HG03432 (cell line): ENCODE measurements at regions not wholly inside any gene's neighbourhood (a gene's known extent, or its start where the extent isn't known, plus 50 kb on each side); places are given as distances from the start of the nearest gene placed in this dataset.
"Not testable (repeated sequence)": the region's sequence is repeated elsewhere in the genome, so short reads cannot be mapped to it uniquely, and the experiment has no call there.

Source experiments
- ATAC-seq: cut with Tn5 transposase; IDR thresholded peaks from one replicate; pipeline ENCODE4 v1.9.1; 2021; ENCODE audit warnings: mild to moderate bottlenecking, moderate library complexity; ENCODE audit not compliant: unreplicated experiment

DNA sequence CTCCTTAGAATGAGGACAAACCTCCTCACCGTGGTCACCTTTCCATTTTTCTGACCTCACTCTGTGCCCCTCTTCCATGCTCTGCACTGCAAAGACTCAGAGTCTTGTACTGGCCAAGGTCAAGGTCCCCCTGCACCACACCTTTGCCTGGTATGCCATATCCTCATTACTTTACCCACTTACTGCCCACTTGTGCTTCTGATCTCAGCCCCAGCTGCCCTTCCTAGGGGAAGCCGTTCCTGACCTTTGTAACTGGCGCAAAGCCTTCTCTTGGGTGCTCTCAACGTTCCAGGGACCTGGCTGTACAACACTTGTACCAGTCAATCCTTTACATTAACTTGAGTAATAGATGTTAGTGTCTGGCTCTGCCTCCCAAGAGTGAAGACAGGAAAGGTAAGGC, 256.0 kb downstream of the SV2B start:
- no peak for ATAC-seq

DNA sequence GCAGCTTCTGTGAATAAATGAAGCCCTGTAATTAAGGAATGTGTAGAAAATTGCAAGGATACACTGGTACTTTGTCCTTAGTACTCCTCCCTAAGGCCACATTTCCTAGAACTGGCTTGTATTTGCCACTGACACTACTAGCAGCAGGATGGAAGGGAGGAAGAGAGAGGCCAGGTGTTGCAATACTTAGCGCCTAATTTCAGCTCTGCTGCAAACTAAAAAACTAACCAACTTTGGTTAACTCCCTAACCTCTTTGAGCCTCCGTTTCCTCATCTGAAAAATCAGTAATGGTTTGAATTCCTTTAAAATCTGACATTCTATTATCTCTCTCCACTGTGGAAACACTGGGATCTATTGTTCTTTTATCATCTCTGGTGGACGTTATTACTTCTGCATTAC, 257.0 kb downstream of the SV2B start:
- ATAC-seq: no peak

DNA sequence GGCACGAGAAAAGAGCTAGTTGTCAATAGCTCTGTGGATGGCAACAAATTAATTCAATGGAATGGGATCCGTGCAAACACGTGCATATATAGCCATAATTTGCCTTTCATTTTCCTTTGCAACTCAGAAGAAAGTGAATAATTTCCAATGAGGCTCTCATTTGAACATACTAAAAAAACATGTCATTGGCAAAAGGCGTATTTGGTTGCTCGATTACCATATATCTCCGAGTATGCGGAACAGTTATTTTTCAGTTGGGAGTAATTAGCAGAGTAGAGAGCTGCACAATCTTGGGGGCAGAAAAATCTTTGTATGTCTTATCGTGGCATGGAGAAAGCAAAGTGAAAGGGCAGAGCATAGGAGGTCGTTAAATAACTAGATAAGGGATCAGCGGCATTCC, 257.4 kb downstream of the SV2B start:
- no peak for ATAC-seq

DNA sequence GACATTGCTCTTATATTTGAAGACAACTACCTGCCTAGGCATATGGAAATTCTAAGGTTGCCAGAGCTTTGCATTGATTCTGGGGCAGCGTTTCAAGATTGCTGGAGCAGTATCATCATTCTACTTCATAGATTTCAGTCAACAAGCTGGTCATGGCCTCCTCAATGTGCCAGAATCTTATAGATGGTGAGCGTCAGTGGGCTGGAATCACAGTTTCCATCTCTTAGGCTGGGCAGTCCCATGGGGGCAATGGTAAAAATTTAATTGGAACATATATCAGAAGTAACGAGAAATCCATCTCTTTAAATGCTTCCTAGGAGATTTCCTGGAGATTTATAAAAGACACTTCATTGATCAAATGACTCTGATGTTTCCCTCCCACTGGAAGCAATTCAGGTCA, 258.3 kb downstream of the SV2B start:
- no peak for ATAC-seq

DNA sequence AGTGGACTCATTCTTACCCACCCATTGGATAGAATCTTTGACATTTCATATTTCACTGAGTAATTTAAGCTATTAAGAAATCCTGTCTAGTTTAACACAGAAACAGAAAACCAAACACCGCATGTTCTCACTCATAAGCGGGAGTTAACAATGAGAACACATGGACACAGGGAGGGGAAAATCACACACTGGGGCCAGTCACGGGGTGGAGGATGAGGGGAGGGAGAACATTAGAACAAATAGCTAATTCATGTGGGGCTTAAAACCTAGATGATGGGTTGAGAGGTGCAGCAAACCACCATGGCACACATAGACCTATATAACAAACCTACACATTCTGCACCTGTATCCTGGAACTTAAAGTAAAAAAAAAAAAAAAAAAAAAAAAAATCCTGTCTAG, 261.6 kb downstream of the SV2B start:
- ATAC-seq: not testable (repeated sequence)

DNA sequence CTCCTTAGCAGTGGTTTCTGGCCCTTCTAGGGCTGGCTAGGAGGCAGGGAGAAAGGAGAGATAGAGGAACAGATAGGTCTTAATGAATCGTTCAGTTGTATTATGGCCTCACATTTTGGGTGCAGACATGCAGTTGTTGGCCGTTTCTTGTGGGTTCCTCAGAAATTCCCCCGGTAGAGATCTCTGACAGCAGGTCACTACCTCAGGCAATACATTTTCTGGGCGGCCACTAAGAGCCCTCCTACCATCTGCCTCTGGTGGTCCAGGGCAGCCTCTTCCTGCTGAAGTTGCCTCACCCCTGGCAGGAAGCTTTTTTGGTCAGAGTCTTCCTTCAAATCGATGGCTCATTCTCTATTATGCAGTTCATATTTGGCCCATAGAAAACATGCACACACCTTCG, 266.1 kb downstream of the SV2B start:
- ATAC-seq: no peak

DNA sequence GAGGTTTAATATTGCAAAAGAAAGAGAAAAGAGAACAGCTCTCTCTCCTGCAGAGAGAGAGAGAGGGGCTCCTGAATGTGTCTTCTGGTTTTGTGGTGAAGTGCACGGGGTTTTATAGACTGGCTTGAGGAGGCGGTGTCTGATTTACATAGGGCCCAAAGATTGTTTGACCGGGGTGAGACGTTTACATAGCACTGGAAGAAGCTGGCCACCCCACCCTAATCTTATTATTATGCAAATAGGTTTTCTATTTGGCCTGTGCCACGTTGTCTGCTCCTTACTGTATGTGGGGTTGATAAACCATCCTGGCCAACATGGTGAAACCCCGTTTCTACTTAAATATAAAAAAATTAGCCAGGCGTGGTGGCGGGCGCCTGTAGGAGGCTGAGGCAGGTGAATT, 268.6 kb downstream of the SV2B start:
- ATAC-seq: no peak

DNA sequence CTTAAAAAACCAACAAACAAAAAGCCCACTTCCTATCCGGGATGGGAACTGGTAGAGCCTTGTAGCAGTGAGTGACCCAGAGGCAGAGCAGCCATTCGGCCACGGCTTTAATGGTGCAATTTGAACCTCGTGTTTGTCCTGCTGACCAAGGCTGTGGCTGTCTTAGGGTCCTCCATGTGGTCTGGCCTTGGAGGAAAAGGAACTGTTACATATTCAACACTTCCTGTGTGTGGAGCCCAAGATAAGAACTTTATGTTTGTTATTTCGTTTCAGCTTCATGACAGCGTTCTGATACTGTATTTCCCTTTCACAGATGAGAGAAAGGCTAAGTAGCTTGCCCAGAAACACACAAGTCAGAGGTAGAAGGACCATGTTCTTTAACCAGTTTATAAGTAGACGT, 269.8 kb downstream of the SV2B start:
- ATAC-seq: no peak

DNA sequence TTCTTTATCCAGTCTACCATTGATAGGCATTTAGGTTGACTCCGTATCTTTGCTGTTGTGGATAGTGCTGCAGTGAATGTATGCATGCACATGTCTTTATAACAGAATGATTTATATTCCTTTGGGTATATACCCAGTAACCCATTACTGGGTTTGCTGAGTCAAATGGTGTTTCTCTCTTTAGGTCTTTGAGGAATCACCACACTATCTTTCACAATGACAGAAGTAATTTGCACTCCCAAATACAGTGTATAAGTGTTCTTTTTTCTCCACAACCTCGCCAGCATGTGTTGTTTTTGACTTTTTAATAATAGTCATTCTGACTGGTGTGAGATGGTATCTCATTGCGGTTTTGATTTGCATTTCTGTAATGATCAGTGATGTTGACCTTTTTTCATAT, 271.3 kb downstream of the SV2B start:
- ATAC-seq: not testable (repeated sequence)

DNA sequence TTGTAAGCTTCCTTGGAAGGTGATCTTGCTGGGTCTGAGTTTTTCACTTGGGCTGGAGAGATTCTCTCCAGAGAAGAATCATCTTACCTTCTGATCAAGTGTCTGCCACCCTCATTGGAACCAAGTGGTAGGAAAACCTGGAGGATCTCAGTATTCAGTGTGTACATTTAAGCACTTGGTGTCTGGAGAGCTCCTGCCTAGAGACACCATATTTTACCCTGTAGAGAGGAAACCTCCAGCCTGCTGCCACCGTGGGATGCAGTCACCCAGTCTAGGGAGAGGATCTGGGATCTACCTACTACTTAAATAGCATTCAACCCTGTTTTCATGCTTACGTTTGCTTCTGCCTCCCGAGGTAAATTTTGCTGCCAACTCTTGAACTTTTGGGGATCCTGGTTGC, 274.3 kb downstream of the SV2B start:
- ATAC-seq: no peak

DNA sequence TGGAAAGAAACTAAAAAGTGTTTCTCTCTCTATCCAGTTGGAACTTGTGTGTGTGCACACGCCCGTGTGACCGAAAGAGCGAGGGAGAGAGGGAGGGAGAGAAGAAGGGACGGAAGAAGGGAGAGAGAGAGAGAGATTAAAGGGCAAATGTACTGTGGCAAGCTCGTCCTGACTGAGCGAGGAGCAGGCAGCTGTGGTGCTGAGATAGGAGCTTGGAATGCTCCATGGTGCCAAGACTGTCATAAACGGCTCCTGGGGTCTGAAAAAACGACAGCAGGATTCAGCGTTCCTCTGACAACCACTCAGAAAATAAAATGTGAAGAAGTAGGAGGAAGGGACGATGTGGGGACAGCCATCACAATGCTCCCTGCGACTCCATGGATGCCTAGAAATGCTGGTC, 276.0 kb downstream of the SV2B start:
- ATAC-seq: no peak

DNA sequence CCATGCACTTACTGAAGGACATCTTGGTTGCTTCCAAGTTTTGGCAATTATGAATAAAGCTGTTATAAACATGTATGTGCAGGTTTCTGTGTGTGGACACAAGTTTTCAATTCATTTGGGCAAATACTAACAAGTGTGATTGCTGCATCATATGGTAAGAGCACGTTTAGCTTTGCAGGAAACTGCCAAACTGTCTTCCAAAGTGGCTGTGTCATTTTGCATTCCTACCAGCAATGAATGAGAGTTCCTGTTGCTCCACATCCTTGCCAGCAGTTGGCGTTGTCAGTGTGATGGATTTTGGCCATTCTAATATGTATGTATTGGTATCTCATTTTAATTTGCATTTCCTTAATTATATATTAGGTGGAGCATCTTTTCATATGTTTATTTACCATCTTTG, 280.1 kb downstream of the SV2B start:
- no peak for ATAC-seq

DNA sequence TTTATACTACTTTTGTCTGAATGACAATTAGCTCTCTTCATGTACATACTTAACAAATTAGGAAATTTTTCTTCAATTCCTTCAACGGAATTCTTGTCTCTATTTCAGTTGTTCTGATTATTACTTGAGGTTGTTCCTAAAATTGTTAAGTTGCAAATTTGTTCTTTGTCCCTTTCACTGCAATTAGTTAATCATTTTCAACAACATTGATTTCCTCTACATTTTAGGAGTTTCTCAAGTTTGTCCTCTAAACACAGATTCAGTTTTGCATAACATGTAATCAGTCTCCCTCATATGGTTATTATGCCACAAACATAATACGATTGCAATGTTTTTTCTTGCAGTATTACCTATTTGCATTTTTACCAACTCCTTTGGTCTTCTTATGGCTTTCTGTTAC, 283.5 kb downstream of the SV2B start:
- no peak for ATAC-seq

DNA sequence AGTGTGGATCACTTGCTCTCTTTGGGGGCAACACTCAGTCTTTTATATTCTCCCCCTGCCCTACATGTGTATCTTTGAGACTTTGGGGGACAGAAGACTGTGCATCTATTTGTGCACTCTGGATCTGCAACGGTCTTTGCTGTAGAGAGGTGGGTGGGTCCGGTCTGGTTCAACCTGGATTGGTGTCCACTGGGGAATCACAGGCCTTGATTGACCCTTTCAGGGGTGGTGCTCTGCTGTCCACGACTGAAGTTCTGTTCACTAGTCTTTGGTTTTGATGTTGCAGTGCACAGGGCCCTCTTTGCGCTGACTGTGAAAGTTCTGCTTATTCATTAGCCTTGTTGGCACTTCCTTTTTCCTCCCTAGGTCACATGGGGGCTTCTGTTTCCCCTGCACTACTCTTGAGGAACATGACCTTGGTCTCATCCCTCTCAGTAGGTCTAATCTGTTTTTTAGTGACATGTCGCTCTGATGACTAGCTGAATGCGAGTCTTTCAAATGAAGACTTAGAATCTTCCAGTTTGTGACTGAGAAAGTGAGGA, 284.2 kb downstream of the SV2B start:
- no peak for ATAC-seq

DNA sequence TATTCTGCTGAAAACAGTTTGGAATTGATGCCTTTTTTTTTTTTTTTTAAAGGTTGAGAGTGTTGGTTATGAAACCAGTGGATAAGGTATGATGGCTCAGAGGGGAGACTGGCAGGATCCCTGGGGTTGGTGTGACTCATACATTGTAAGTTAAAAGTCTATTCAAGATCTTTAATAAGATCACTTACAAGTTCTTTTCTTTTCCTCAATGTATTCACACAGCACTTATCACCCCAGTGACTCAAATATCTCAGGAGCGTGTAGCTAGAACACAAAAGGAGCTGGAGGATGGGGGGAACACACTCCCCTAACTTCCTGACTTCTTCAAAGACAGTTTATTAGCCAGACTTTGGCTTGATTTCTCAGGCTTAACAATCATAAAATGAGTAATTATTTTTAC, 285.3 kb downstream of the SV2B start:
- ATAC-seq: no peak

DNA sequence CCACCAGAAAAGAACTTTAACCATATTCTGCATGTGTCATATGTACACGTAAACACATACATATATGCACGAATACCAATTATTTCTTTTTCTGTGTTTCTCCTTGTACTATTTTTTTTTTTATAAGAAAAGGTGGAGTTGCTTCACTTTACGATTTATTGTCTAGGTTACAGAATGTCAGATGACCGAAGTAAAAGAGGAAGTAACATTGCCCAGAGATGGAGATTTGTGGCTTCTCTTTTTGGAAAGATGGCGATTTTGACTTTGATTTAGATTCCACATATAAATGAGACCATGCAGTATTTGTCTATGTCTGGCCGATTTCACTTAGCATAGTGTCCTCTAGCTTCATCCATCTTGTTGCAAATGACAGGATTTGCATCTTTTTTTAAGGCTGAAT, 293.1 kb downstream of the SV2B start:
- ATAC-seq: no peak

DNA sequence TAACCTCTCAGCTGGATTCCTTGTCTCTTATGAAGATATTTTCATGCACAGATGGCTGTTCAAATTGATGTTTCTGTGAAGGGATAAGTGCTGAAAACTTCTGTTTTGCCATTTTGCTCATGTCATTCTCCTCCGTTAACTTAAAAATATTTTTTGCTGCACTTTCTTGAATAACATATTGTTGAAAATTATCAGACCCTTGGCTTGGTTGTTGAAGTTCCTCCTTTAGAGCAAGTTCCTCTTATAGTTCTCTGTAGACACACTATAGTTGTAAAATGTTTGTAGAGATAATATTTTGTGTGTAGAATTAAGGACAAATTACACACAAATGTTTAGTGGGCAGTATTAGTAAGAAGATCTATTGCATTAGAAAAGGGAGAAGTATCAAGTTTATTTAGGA, 300.4 kb downstream of the SV2B start:
- ATAC-seq: no peak

DNA sequence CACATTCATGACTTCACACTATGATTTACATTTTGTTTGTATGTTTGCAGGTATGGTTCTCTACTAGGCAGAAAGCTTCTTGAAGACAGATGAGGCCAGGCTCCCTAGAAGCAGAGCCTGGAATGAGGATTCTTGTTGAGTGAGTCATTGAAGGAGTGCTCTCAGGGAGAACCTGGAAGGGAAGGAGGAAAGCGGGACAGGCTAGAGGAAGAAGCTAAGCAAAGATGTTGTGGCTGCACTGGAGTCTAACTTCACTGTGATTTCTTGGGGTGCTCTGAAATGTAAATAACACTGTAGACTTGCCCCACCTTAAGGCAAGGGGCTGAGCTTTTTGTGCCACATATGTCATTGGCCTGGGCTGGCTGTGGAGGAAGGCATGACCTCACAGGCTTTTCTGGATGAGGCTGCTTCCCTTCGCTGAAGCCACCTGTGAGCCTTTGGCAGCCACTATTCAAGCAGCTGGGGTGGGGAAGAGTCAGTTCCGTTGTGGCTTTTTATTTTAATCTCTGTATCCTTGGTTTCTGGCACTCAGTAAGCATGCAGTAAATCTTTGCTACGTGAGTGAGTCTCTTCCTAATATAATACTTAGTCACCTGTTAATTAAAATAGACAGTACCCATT, 307.3 kb downstream of the SV2B start:
- no peak for ATAC-seq

DNA sequence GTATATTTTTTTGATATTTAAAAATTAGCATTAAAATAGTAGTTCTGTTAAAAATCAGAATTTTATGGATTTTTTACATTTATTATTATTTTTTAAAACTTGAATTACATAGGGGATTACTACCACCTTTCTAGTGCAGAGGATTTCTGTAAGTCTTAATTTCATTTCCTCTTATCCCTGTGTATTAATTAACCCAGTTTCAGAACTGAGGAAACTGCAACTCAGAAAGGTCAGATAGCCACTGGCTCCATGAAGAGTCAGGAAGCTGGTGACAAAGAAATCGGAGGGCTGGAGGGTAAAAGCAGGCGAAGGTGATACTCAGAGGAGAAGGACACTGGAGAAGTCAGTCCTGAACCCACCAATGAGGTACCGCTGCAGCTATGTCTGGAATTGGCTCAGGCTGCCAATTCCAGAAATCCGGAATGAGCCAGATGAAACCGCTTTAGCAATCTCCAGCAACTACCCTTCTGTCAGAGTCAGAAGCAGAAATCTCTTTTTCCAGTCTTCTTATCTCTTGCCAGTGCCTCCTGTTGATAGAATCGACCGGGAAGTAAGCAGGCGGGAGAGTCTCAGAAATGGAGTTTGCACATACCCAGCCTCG, 308.5 kb downstream of the SV2B start:
- no peak for ATAC-seq

DNA sequence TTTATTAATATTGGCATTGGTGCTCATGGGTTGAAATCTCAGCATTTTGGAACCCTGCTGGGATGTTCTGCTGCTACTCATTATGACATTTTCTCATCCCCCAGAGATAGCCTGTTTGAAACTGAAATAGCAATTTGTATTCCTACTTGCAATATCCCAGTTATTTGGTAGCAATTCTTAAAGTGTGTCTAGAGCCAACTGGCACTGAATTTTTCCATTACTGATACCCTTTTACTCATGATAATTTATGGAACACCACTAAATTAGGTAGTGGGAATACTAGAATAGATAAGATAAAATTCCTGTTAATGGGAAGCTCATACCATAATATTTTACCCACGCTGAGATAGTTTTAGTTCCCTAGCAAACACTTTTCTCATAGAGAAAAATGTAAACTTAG, 309.3 kb downstream of the SV2B start:
- no peak for ATAC-seq

DNA sequence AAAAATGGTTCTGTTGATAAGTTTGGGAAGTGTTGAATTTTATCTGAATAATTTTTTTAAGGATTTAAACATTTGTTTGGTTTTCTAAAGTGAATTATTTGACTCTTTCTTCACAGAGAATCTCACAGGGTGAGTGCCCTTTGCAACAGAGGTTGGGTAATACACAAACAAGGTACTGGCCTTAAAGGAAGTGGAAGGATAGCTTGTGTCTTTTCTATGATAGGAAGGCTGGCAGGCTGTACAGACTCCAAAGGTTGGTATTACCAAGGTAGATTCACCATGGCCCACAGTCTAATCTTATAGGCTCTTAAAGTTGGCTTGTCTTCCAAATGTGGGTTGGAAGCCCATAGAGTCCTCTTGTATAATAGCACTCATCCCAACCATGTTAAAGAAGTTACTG, 311.5 kb downstream of the SV2B start:
- no peak for ATAC-seq

DNA sequence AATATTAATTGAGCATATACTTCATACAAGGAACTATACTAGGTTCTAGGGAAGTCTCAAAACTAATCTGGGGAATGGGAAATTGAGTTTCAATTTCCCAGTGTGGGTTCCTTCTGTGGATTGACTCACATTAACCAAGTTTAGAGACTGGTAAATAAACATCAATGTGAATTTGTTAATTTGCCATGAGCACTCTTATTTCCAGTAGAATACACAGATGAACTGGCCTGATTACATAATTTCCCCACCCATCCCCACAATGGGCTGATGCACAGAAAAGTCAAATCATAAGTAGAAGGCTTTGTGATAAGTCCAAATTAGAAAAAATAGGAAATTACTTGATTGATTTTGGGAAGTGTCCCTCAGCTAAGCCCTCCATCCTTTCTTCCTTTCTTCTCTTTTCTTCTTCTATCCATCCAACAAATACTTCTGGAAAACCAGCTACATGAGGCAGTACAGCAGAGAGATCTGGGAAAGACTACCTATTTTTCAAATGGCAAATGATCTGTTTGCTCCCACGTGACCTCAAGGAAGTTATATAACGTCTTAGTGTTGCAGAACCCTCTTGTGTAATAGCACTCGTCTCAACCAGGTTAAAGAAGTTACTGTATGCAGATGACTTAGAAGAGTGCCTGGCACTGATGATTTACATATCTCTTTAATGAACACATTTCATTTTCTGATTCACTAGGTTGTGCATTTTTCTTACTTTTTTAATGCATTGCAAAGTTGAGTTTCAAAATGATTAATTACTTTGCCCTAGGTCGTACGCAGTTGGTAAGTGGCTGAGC, 312.3 kb downstream of the SV2B start:
- ATAC-seq: no peak
